Body of pancreas (tissue), 4 donors: ENCODE measurements at regions not wholly inside any gene's neighbourhood (a gene's known extent, or its start where the extent isn't known, plus 50 kb on each side); places are given as distances from the start of the nearest gene placed in this dataset.

Source experiments
- POLR2A ChIP-seq, 3 donors: fragments of 450-650 bp; IDR thresholded peaks; one replicate each; pipeline ENCODE4 v1.6.1; 2016; ENCODE audit warnings: antibody characterized with exemption in 3 of 3, mild to moderate bottlenecking in 2 of 3
- TF ChIP-seq, protein P1 (sequence below), 7 experiments: fragments of 450-650 bp in 4 of 7; fragments of 200-600 bp in 3 of 7; sonication (generic) in 3 of 7; IDR thresholded peaks; one replicate each; pipeline ENCODE4 v1.5.1; 2016 to 2019; ENCODE audit warnings: antibody characterized with exemption in 7 of 7

DNA sequence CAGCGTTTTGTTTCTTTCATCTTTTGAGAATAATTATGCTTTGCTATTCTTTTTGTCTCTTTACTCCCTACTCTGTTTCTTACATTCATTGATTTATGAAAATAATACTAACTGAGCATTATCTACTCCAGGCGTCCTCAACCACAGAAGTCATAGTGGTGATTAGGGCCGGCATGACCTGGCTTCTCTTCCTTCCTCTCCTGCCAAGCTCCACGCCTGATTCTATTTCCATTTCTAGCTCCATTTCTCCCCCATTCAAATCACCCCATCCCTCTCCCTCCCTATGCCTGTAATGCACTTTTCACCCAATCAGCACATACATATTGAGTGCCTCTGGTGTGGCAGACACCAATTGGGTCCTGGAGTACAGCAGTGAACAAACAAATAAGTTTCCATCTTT lies 183.2 kb upstream of the GPR12 start:
- TF ChIP-seq POLR2A (IDR thresholded peaks at IDR 0.05) = no peak
- TF ChIP-seq, protein P1, sequence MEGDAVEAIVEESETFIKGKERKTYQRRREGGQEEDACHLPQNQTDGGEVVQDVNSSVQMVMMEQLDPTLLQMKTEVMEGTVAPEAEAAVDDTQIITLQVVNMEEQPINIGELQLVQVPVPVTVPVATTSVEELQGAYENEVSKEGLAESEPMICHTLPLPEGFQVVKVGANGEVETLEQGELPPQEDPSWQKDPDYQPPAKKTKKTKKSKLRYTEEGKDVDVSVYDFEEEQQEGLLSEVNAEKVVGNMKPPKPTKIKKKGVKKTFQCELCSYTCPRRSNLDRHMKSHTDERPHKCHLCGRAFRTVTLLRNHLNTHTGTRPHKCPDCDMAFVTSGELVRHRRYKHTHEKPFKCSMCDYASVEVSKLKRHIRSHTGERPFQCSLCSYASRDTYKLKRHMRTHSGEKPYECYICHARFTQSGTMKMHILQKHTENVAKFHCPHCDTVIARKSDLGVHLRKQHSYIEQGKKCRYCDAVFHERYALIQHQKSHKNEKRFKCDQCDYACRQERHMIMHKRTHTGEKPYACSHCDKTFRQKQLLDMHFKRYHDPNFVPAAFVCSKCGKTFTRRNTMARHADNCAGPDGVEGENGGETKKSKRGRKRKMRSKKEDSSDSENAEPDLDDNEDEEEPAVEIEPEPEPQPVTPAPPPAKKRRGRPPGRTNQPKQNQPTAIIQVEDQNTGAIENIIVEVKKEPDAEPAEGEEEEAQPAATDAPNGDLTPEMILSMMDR (IDR thresholded peaks at IDR 0.05) = no peak
